H1 (cell line): ENCODE measurements at regions not wholly inside any gene's neighbourhood (a gene's known extent, or its start where the extent isn't known, plus 50 kb on each side); places are given as distances from the start of the nearest gene placed in this dataset.

Experiments used
- CTCF ChIA-PET: fragments of 300-600 bp; sonication (Branson Sonifier 250); formaldehyde crosslinking; loops from one replicate; lab custom pipeline; 2021; ENCODE audit not compliant: partially characterized antibody; lab: Charles Lee
- POLR2A ChIA-PET: fragments of 300-600 bp; sonication (Branson Sonifier 250); formaldehyde crosslinking; loops from one replicate; lab custom pipeline; 2021; ENCODE audit warnings: inconsistent platforms; ENCODE audit not compliant: partially characterized antibody; lab: Charles Lee
- DNase-seq, 2 experiments: peaks; one replicate each; pipeline versions ENCODE4 v3.0.0 to v3.0.0-alpha.2; 2010 to 2022; ENCODE audit warnings: low spot score in 2 of 2, low read depth in 1 of 2, mixed read lengths in 1 of 2
- FAIRE-seq: peaks from 2 replicates; lab custom pipeline; 2011; peaks lifted over from hg19 to GRCh38; lab: Jason Lieb, UNC
- H2AFZ ChIP-seq: 2 replicates; pipeline ENCODE4 v1.8.1; 2012; ENCODE audit warnings: low read length, inconsistent platforms
- H2AK5ac ChIP-seq: 2 replicates; pipeline ENCODE4 v1.6.1; 2013; ENCODE audit warnings: low read depth, low read length
- H2BK120ac ChIP-seq: replicated peaks from 2 replicates; pipeline ENCODE3; 2013; ENCODE audit warnings: low read depth, low read length, inconsistent platforms
- H2BK12ac ChIP-seq: 2 replicates; pipeline ENCODE4 v1.6.1; 2013; ENCODE audit warnings: low read depth, low read length
- H2BK15ac ChIP-seq: 2 replicates; pipeline ENCODE4 v1.6.1; 2013; ENCODE audit warnings: low read length
- H2BK20ac ChIP-seq: 2 replicates; pipeline ENCODE4 v1.6.1; 2013; ENCODE audit warnings: low read length
- H2BK5ac ChIP-seq: 2 replicates; pipeline ENCODE4 v1.6.1; 2013; ENCODE audit warnings: low read depth, low read length
- H3K14ac ChIP-seq: 2 replicates; pipeline ENCODE4 v1.6.1; 2013; ENCODE audit warnings: inconsistent platforms; ENCODE audit not compliant: insufficient read length
- H3K18ac ChIP-seq: 2 replicates; pipeline ENCODE4 v1.6.1; 2013; ENCODE audit warnings: low read length; ENCODE audit errors: extremely low read depth
- H3K23ac ChIP-seq: 2 replicates; pipeline ENCODE4 v1.6.1; 2013; ENCODE audit warnings: inconsistent platforms; ENCODE audit not compliant: insufficient read length
- H3K23me2 ChIP-seq: 2 replicates; pipeline ENCODE4 v1.6.1; 2013; ENCODE audit warnings: low read depth, low read length
- H3K27ac ChIP-seq: 2 replicates; pipeline ENCODE4 v1.6.1; 2011; ENCODE audit warnings: low read depth, low read length, inconsistent platforms
- H3K27me3 ChIP-seq, 4 experiments: replicated peaks in 1 of 4; 1 replicate in 1 of 4; 2 replicates in 3 of 4; pipeline versions ENCODE4 v1.6.1 to v1.8.1; 2011 to 2013; ENCODE audit warnings: low read length in 3 of 4, mild to moderate bottlenecking in 3 of 4, inconsistent platforms in 2 of 4, mixed read lengths in 2 of 4, moderate library complexity in 1 of 4; ENCODE audit not compliant: control insufficient read depth in 3 of 4, insufficient read depth in 3 of 4; ENCODE audit errors: extremely low read depth in 1 of 4
- H3K36me3 ChIP-seq, 4 experiments: 2 replicates each; pipeline versions ENCODE4 v1.6.1 to v1.8.1; 2011 to 2013; ENCODE audit warnings: mild to moderate bottlenecking in 4 of 4, low read length in 3 of 4, moderate library complexity in 2 of 4, control low read depth in 1 of 4, inconsistent platforms in 1 of 4; ENCODE audit not compliant: insufficient read depth in 4 of 4, control insufficient read depth in 2 of 4
- H3K4ac ChIP-seq: replicated peaks from 2 replicates; pipeline ENCODE3; 2013; ENCODE audit warnings: low read length, low read depth, mixed read lengths, inconsistent platforms; ENCODE audit not compliant: insufficient read length
- H3K4me1 ChIP-seq, 4 experiments: replicated peaks in 1 of 4; 1 replicate in 1 of 4; 2 replicates in 3 of 4; pipeline versions ENCODE4 v1.6.1 to v1.8.1; 2011 to 2013; ENCODE audit warnings: low read length in 3 of 4, inconsistent platforms in 2 of 4, mixed read lengths in 1 of 4; ENCODE audit not compliant: insufficient read depth in 4 of 4, control insufficient read depth in 3 of 4
- H3K4me2 ChIP-seq, 2 experiments: 2 replicates each; pipeline versions ENCODE4 v1.6.1 to v1.8.1; 2011 to 2013; ENCODE audit warnings: low read depth in 2 of 2, low read length in 2 of 2, control low read depth in 1 of 2, inconsistent platforms in 1 of 2, mild to moderate bottlenecking in 1 of 2; ENCODE audit not compliant: insufficient read depth in 1 of 2
- H3K4me3 ChIP-seq, 4 experiments: fragments of 200-600, 300-600 bp in 1 of 4; sonication (generic), shearing (Covaris generic), sonication (Bioruptor Twin) in 1 of 4; 2 replicates each; pipeline versions ENCODE4 v1.5.1 to v1.8.1; 2011 to 2016; ENCODE audit warnings: low read length in 4 of 4, low read depth in 3 of 4, control low read depth in 2 of 4, inconsistent platforms in 2 of 4, mild to moderate bottlenecking in 2 of 4, mixed read lengths in 1 of 4, moderate library complexity in 1 of 4; ENCODE audit not compliant: insufficient read depth in 2 of 4; ENCODE audit errors: extremely low read depth in 1 of 4
- H3K56ac ChIP-seq: replicated peaks from 2 replicates; pipeline ENCODE3; 2013; ENCODE audit warnings: low read depth, mild to moderate bottlenecking, mixed read lengths, low read length, inconsistent platforms; ENCODE audit not compliant: insufficient read length
- H3K79me1 ChIP-seq: 2 replicates; pipeline ENCODE4 v1.6.1; 2013; ENCODE audit warnings: low read depth, low read length, control low read depth
- H3K79me2 ChIP-seq, 2 experiments: 2 replicates each; pipeline versions ENCODE4 v1.6.1 to v1.8.1; 2012 to 2013; ENCODE audit warnings: low read length in 2 of 2, mild to moderate bottlenecking in 2 of 2, inconsistent platforms in 1 of 2; ENCODE audit not compliant: insufficient read depth in 2 of 2, control insufficient read depth in 1 of 2
- H3K9ac ChIP-seq, 4 experiments: replicated peaks in 1 of 4; 1 replicate in 1 of 4; 2 replicates in 3 of 4; pipeline versions ENCODE4 v1.6.1 to v1.8.1; 2011 to 2013; ENCODE audit warnings: low read depth in 3 of 4, low read length in 3 of 4, control low read depth in 2 of 4, mild to moderate bottlenecking in 2 of 4, moderate library complexity in 2 of 4, inconsistent platforms in 1 of 4; ENCODE audit errors: extremely low read depth in 1 of 4
- H3K9me3 ChIP-seq, 2 experiments: 2 replicates each; pipeline versions ENCODE4 v1.6.1 to v1.8.1; 2012 to 2013; ENCODE audit warnings: mild to moderate bottlenecking in 2 of 2, moderate library complexity in 2 of 2, control low read depth in 1 of 2, inconsistent platforms in 1 of 2, low read depth in 1 of 2, low read length in 1 of 2, mixed read lengths in 1 of 2; ENCODE audit not compliant: insufficient read depth in 2 of 2
- H4K20me1 ChIP-seq, 2 experiments: replicated peaks in 1 of 2; 2 replicates each; pipeline versions ENCODE3 to v1.8.1; 2011 to 2013; ENCODE audit warnings: inconsistent platforms in 2 of 2, low read length in 2 of 2, mild to moderate bottlenecking in 1 of 2; ENCODE audit not compliant: insufficient read depth in 2 of 2, control insufficient read depth in 1 of 2
- H4K5ac ChIP-seq: 2 replicates; pipeline ENCODE4 v1.6.1; 2013; ENCODE audit warnings: low read length, low read depth, mixed read lengths, inconsistent platforms; ENCODE audit not compliant: insufficient read length
- H4K8ac ChIP-seq: 2 replicates; pipeline ENCODE4 v1.8.0; 2013; ENCODE audit warnings: mild to moderate bottlenecking, moderate library complexity, low read length, inconsistent platforms; ENCODE audit not compliant: insufficient read depth; ENCODE audit errors: extremely low read depth
- H4K91ac ChIP-seq: replicated peaks from 2 replicates; pipeline ENCODE3; 2013; ENCODE audit warnings: low read length, mixed read lengths, inconsistent platforms; ENCODE audit not compliant: insufficient read length
- CHD1 ChIP-seq: IDR thresholded peaks from 2 replicates; pipeline ENCODE4 v1.6.1; 2012; ENCODE audit warnings: low read depth, low read length, improper control_type of control experiment
- CHD2 ChIP-seq: IDR thresholded peaks from 2 replicates; pipeline ENCODE4 v1.6.1; 2012; ENCODE audit warnings: low read length, improper control_type of control experiment
- E2F6 ChIP-seq: IDR thresholded peaks from 2 replicates; pipeline ENCODE4 v1.6.1; 2012; ENCODE audit warnings: inconsistent platforms
- JUN ChIP-seq: IDR thresholded peaks from 2 replicates; pipeline ENCODE4 v1.6.1; 2011; ENCODE audit warnings: low read depth, mild to moderate bottlenecking, improper control_type of control experiment, low read length
- RAD21 ChIP-seq, 2 experiments: IDR thresholded peaks in 1 of 2; conservative IDR thresholded peaks in 1 of 2; 2 replicates each; pipeline ENCODE4 v1.6.1; 2011; ENCODE audit warnings: low read depth in 2 of 2, low read length in 2 of 2, improper control_type of control experiment in 1 of 2, inconsistent platforms in 1 of 2, mild to moderate bottlenecking in 1 of 2, moderate library complexity in 1 of 2
- SP4 ChIP-seq: IDR thresholded peaks from 2 replicates; pipeline ENCODE4 v1.6.1; 2012; ENCODE audit warnings: low read length, inconsistent platforms
- YY1 ChIP-seq: IDR thresholded peaks from 2 replicates; pipeline ENCODE4 v1.6.1; 2011; ENCODE audit warnings: low read depth, mild to moderate bottlenecking, low read length
- WGBS, 2 experiments: shearing (Covaris generic) in 1 of 2; methylation state at CpG; one replicate each; pipeline versions ENCODE4 v1.1.6 to v1.1.7; 2013 to 2015; ENCODE audit warnings: low lambda C conversion rate in 2 of 2, mixed read lengths in 2 of 2, inconsistent platforms in 1 of 2, low coverage in 1 of 2, missing lambda C conversion rate in 1 of 2; ENCODE audit not compliant: insufficient replicate concordance in 2 of 2, insufficient coverage in 1 of 2, insufficient read length in 1 of 2; ENCODE audit errors: extremely low coverage in 1 of 2, missing lambda C conversion rate in 1 of 2; 5-methylcytosine and 5-hydroxymethylcytosine counted together
- TF ChIP-seq, protein P1 (sequence below): IDR thresholded peaks from 2 replicates; pipeline ENCODE4 v1.6.1; 2011; ENCODE audit warnings: low read depth, mild to moderate bottlenecking, low read length; ENCODE audit not compliant: insufficient read depth

DNA sequence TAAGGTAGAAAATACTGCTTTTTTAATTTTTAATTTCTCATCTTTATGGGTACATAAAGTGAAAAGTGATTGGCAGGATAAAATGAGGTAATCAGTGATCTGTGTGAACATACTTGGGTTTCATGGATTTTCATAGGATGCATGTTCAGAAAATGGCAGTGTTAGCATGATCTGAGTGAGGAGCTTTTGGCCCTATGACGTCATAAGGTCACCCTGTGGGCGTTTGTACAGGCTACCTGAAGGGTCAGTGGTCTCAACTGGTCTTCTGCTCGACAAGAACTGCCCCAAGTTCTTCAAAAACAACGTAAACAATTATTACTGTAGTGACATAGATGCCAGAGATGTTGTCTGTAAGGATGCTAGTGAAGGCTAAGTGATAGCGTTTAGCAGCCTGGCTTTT lies 124.5 kb upstream of the OSTN start:
- 80% methylated on average over 5 of the region's 5 CpGs; no CpG with 5 or more reads in 1 of the 2 experiments for WGBS, 2 experiments

More for the DNA sequence above, 124.5 kb upstream of the OSTN start:
- H3K18ac ChIP-seq, result no peak overlapping the region
- H4K20me1 ChIP-seq, result no peaks in the 10 kb centered on the region
- H3K36me3 ChIP-seq, result no peaks in the 10 kb centered on the region
- H3K27ac ChIP-seq, result no peak overlapping the region
- H3K9ac ChIP-seq, result no peak overlapping the region
- ChIA-PET CTCF (no interaction called here), POLR2A (no interaction called here)
- H2AK5ac ChIP-seq, result no peak overlapping the region
- H2BK120ac ChIP-seq, result no peak overlapping the region
- no peaks in the 10 kb centered on the region for H3K79me1 ChIP-seq
- H2BK5ac ChIP-seq, result no peak overlapping the region
- no peaks in the 10 kb centered on the region for H3K79me2 ChIP-seq
- no peak overlapping the region for H4K5ac ChIP-seq
- H2BK12ac ChIP-seq, result no peak overlapping the region
- no peak overlapping the region for H2BK15ac ChIP-seq
- no peak overlapping the region for H3K4me2 ChIP-seq
- H4K8ac ChIP-seq, result no peak overlapping the region
- no peaks in the 10 kb centered on the region for H3K23me2 ChIP-seq
- H2AFZ ChIP-seq, result no peak overlapping the region
- H3K4me3 ChIP-seq, result no peak overlapping the region
- H3K4ac ChIP-seq, result no peak overlapping the region
- no peaks in the 10 kb centered on the region for H3K9me3 ChIP-seq
- TF ChIP-seq JUN, result no peak
- TF ChIP-seq YY1, result no peak
- TF ChIP-seq CHD1, result no peak
- no peak for TF ChIP-seq RAD21 (IDR thresholded peaks at IDR 0.05 in 1 of 2, conservative IDR thresholded peaks at IDR 0.05 in 1 of 2; ENCODE audit: low read depth in 2 of 2, low read length in 2 of 2)
- TF ChIP-seq SP4, result no peak
- TF ChIP-seq CHD2, result no peak
- TF ChIP-seq, protein P1, sequence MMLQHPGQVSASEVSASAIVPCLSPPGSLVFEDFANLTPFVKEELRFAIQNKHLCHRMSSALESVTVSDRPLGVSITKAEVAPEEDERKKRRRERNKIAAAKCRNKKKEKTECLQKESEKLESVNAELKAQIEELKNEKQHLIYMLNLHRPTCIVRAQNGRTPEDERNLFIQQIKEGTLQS, result no peak
- TF ChIP-seq E2F6, result no peak
- no peak overlapping the region for H3K14ac ChIP-seq
- no peak overlapping the region for H4K91ac ChIP-seq
- H3K23ac ChIP-seq, result no peak overlapping the region
- no peaks in the 10 kb centered on the region for H3K27me3 ChIP-seq
- H3K4me1 ChIP-seq, result no peaks in the 10 kb centered on the region
- DNase-seq, result no peak
- H2BK20ac ChIP-seq, result no peak overlapping the region
- no peak overlapping the region for H3K56ac ChIP-seq
- FAIRE-seq, result no peak
